ENCODE measurements at regions not wholly inside any gene's neighbourhood (a gene's known extent, or its start where the extent isn't known, plus 50 kb on each side); places are given as distances from the start of the nearest gene placed in this dataset.

GRCh38 chr7:135257-135653 lies 57.1 kb upstream of the FAM20C start:
- H4K8ac ChIP-seq (ENCODE audit: extremely low read depth, insufficient read depth, low read length): no peak overlapping the region
- WGBS, 2 experiments (ENCODE audit: extremely low coverage in 1 of 2, insufficient coverage in 1 of 2, insufficient read length in 1 of 2, insufficient replicate concordance in 2 of 2, low coverage in 1 of 2, low lambda C conversion rate in 2 of 2, missing lambda C conversion rate in 1 of 2): 96% methylated on average over 7 of the region's 7 CpGs; no CpG with 5 or more reads in 1 of the 2 experiments
- no peak overlapping the region for H4K5ac ChIP-seq (ENCODE audit: insufficient read length, low read depth, low read length)
- no peaks in the 10 kb centered on the region for H3K23me2 ChIP-seq (ENCODE audit: low read depth, low read length)
- H4K20me1 ChIP-seq (replicated peaks in 1 of 2; ENCODE audit: control insufficient read depth in 1 of 2, insufficient read depth in 2 of 2, low read length in 2 of 2): no peaks in the 10 kb centered on the region
- no peak overlapping the region for H3K4me3 ChIP-seq (ENCODE audit: extremely low read depth in 1 of 4, insufficient read depth in 2 of 4, low read depth in 3 of 4, low read length in 4 of 4)
- FAIRE-seq (no peak), DNase-seq (ENCODE audit: low read depth in 1 of 2, low spot score in 2 of 2) (no peak)
- H3K9me3 ChIP-seq (ENCODE audit: insufficient read depth in 2 of 2, low read depth in 1 of 2, low read length in 1 of 2): no peaks in the 10 kb centered on the region
- no peak overlapping the region for H3K4ac ChIP-seq (replicated peaks; ENCODE audit: insufficient read length, low read depth, low read length)
- H2BK15ac ChIP-seq (ENCODE audit: low read length): no peak overlapping the region
- H3K36me3 ChIP-seq (ENCODE audit: control insufficient read depth in 2 of 4, insufficient read depth in 4 of 4, low read length in 3 of 4): no peaks in the 10 kb centered on the region
- TF ChIP-seq USF2 (IDR thresholded peaks at IDR 0.05; ENCODE audit: low read length) (no peak), RNF2 (IDR thresholded peaks at IDR 0.05; ENCODE audit: borderline replicate concordance, low read depth, low read length, missing control alignments, poor library complexity, severe bottlenecking) (no peak), SIX5 (IDR thresholded peaks at IDR 0.05; ENCODE audit: low read depth, low read length) (no peak), ZNF274 (IDR thresholded peaks at IDR 0.05; ENCODE audit: borderline replicate concordance, extremely low read depth, low read length) (no peak), RFX5 (IDR thresholded peaks at IDR 0.05; ENCODE audit: borderline replicate concordance, low read depth, low read length) (no peak), BRCA1 (IDR thresholded peaks at IDR 0.05; ENCODE audit: low read depth, low read length) (no peak), JUN (IDR thresholded peaks at IDR 0.05; ENCODE audit: low read depth, low read length) (no peak), MAX (IDR thresholded peaks at IDR 0.05) (no peak), PHF8 (conservative IDR thresholded peaks at IDR 0.05; ENCODE audit: low read depth, low read length) (no peak), NANOG (IDR thresholded peaks at IDR 0.05; ENCODE audit: insufficient read depth, low read depth, low read length, poor library complexity, severe bottlenecking) (no peak)
- H2AK5ac ChIP-seq (ENCODE audit: low read depth, low read length): no peak overlapping the region
- H3K27ac ChIP-seq (ENCODE audit: low read depth, low read length): no peak overlapping the region
- H2BK5ac ChIP-seq (ENCODE audit: low read depth, low read length): no peak overlapping the region
- ChIA-PET POLR2A (ENCODE audit: partially characterized antibody) (interaction anchor here (0.8 kb wide), 1 partner anchor 51 kb away, joined by 3 read pairs; no protein-coding TSS in a partner anchor), CTCF (ENCODE audit: partially characterized antibody) (interaction anchor here (1.0 to 1.3 kb wide), 3 partner anchors 15 to 68 kb away, joined by 3 to 4 read pairs (median 4); no protein-coding TSS in a partner anchor)
- H4K91ac ChIP-seq (replicated peaks; ENCODE audit: insufficient read length, low read length): no peak overlapping the region
- no peak overlapping the region for H3K56ac ChIP-seq (replicated peaks; ENCODE audit: insufficient read length, low read depth, low read length)
- no peak overlapping the region for H2BK20ac ChIP-seq (ENCODE audit: low read length)
- peak overlapping the region in 1 of 4 experiments; percentile 32; a peak in 1 of 7 replicates for H3K9ac ChIP-seq (replicated peaks in 1 of 4; ENCODE audit: extremely low read depth in 1 of 4, low read depth in 3 of 4, low read length in 3 of 4)
- H2AFZ ChIP-seq (ENCODE audit: low read length): no peak overlapping the region
- H3K79me2 ChIP-seq (ENCODE audit: control insufficient read depth in 1 of 2, insufficient read depth in 2 of 2, low read length in 2 of 2): no peaks in the 10 kb centered on the region
- H3K79me1 ChIP-seq (ENCODE audit: low read depth, low read length): no peaks in the 10 kb centered on the region
- H2BK12ac ChIP-seq (ENCODE audit: low read depth, low read length): 0 out of 2 replicates have a peak overlapping the region, but pooled peaks have one; percentile 27
- no peak overlapping the region for H3K18ac ChIP-seq (ENCODE audit: extremely low read depth, low read length)
- H3K27me3 ChIP-seq (replicated peaks in 1 of 4; ENCODE audit: control insufficient read depth in 3 of 4, extremely low read depth in 1 of 4, insufficient read depth in 3 of 4, low read length in 3 of 4): no peaks in the 10 kb centered on the region; a peak in 1 of 7 replicates
- H2BK120ac ChIP-seq (replicated peaks; ENCODE audit: low read depth, low read length): no peak overlapping the region
- no peak overlapping the region for H3K23ac ChIP-seq (ENCODE audit: insufficient read length)
- peaks cover 0 to 17% (median 9%) of the 10 kb centered on the region in 4 experiments; a peak in 5 of 7 replicates for H3K4me1 ChIP-seq (replicated peaks in 1 of 4; ENCODE audit: control insufficient read depth in 3 of 4, insufficient read depth in 4 of 4, low read length in 3 of 4)
- no peak overlapping the region for H3K14ac ChIP-seq (ENCODE audit: insufficient read length)
- no peak overlapping the region for H3K4me2 ChIP-seq (ENCODE audit: insufficient read depth in 1 of 2, low read depth in 2 of 2, low read length in 2 of 2)

All from H1 (cell line).